ENCODE measurements at regions not wholly inside any gene's neighbourhood (a gene's known extent, or its start where the extent isn't known, plus 50 kb on each side); places are given as distances from the start of the nearest gene placed in this dataset.

GRCh38 chr10:124346831-124347230 lies 71.9 kb downstream of the OAT start:
- no peak overlapping the region for H3K4me3 Mint-ChIP-seq
- no peak for TF ChIP-seq CTCF (IDR thresholded peaks at IDR 0.05; ENCODE audit: unreplicated experiment)
- H3K27ac Mint-ChIP-seq = no peak overlapping the region
- DNase-seq (ENCODE audit: low spot score in 2 of 2, unreplicated experiment in 2 of 2) = no peak
- no peaks in the 10 kb centered on the region for H3K4me1 Mint-ChIP-seq
- peaks cover 2% of the 10 kb centered on the region for H3K27me3 Mint-ChIP-seq (ENCODE audit: low read depth)
- H3K9me3 Mint-ChIP-seq = no peaks in the 10 kb centered on the region
- no peaks in the 10 kb centered on the region for H3K36me3 Mint-ChIP-seq

GRCh38 chr10:124345521-124345920 lies 73.2 kb downstream of the OAT start:
- H3K27me3 Mint-ChIP-seq (ENCODE audit: low read depth) = peaks cover 2% of the 10 kb centered on the region

GRCh38 chr10:124344931-124345330 lies 73.8 kb downstream of the OAT start:
- DNase-seq (ENCODE audit: low spot score in 2 of 2, unreplicated experiment in 2 of 2) = no peak
- Mint-ChIP-seq H3K27ac (no peak overlapping the region), H3K9me3 (no peaks in the 10 kb centered on the region), H3K4me1 (peaks cover 7% of the 10 kb centered on the region), H3K36me3 (no peaks in the 10 kb centered on the region), H3K27me3 (ENCODE audit: low read depth) (peaks cover 2% of the 10 kb centered on the region), H3K4me3 (no peak overlapping the region)
- TF ChIP-seq CTCF (IDR thresholded peaks at IDR 0.05; ENCODE audit: unreplicated experiment) = no peak

More at GRCh38 chr10:124345521-124345920, 73.2 kb downstream of the OAT start:
- Mint-ChIP-seq H3K27ac (no peak overlapping the region), H3K4me3 (no peak overlapping the region), H3K36me3 (no peaks in the 10 kb centered on the region), H3K4me1 (peaks cover 7% of the 10 kb centered on the region), H3K9me3 (no peaks in the 10 kb centered on the region)
- no peak for TF ChIP-seq CTCF (IDR thresholded peaks at IDR 0.05; ENCODE audit: unreplicated experiment)
- DNase-seq (ENCODE audit: low spot score in 2 of 2, unreplicated experiment in 2 of 2) = no peak

GRCh38 chr10:124344266-124344590 lies 74.5 kb downstream of the OAT start:
- Mint-ChIP-seq H3K27me3 (ENCODE audit: low read depth) (no peaks in the 10 kb centered on the region), H3K4me3 (no peak overlapping the region), H3K9me3 (no peaks in the 10 kb centered on the region), H3K4me1 (peaks cover 7% of the 10 kb centered on the region), H3K36me3 (no peaks in the 10 kb centered on the region), H3K27ac (no peak overlapping the region)
- TF ChIP-seq CTCF (IDR thresholded peaks at IDR 0.05; ENCODE audit: unreplicated experiment) = no peak
- no peak for DNase-seq (ENCODE audit: low spot score in 2 of 2, unreplicated experiment in 2 of 2)

- no peak overlapping the region for H3K27ac Mint-ChIP-seq
- no peak overlapping the region for H3K4me3 Mint-ChIP-seq
- H3K27me3 Mint-ChIP-seq (ENCODE audit: low read depth) = no peaks in the 10 kb centered on the region
- no peaks in the 10 kb centered on the region for H3K36me3 Mint-ChIP-seq
- no peak for TF ChIP-seq CTCF (IDR thresholded peaks at IDR 0.05; ENCODE audit: unreplicated experiment)
- no peaks in the 10 kb centered on the region for H3K9me3 Mint-ChIP-seq
- DNase-seq (ENCODE audit: low spot score in 2 of 2, unreplicated experiment in 2 of 2) = no peak
- peaks cover 7% of the 10 kb centered on the region for H3K4me1 Mint-ChIP-seq
Observed at GRCh38 chr10:124343351-124344265, 75.1 kb downstream of the OAT start.

All from mesothelial cell of epicardium (in vitro differentiated cells).